HEK293 (cell line): ENCODE measurements at regions not wholly inside any gene's neighbourhood (a gene's known extent, or its start where the extent isn't known, plus 50 kb on each side); places are given as distances from the start of the nearest gene placed in this dataset.

Experiments
- CTCF ChIA-PET: fragments of 350-600 bp; formaldehyde crosslinking; extraction: SDS; loops from one replicate; lab custom pipeline; 2021; ENCODE audit warnings: antibody characterized with exemption; lab: Yijun Ruan, JAX
- POLR2A ChIA-PET: fragments of 300-600 bp; formaldehyde crosslinking; extraction: SDS; loops from one replicate; lab custom pipeline; 2020; ENCODE audit warnings: antibody characterized with exemption, inconsistent platforms; lab: Yijun Ruan, JAX
- H3K27ac ChIP-seq: fragments of 200-500 bp; sonication (Bioruptor generic); 2 replicates; pipeline ENCODE4 v1.5.1; 2014; ENCODE audit warnings: low read depth, low read length, control low read depth, inconsistent platforms; ENCODE audit errors: extremely low read depth
- H3K36me3 ChIP-seq, 2 experiments: fragments of 200-500 bp in 1 of 2; sonication (Bioruptor generic) in 1 of 2; 1 replicate in 1 of 2; 2 replicates in 1 of 2; pipeline ENCODE4 v1.5.1; 2014 to 2017; ENCODE audit warnings: inconsistent platforms in 2 of 2, low read length in 2 of 2; ENCODE audit not compliant: control insufficient read depth in 2 of 2, insufficient read depth in 1 of 2
- H3K4me1 ChIP-seq: fragments of 200-500 bp; sonication (Bioruptor generic); 2 replicates; pipeline ENCODE4 v1.5.1; 2014; ENCODE audit warnings: mild to moderate bottlenecking, low read length, inconsistent platforms; ENCODE audit not compliant: control insufficient read depth, insufficient read depth
- H3K4me3 ChIP-seq: 2 replicates; pipeline ENCODE4 v1.5.1; 2011; ENCODE audit warnings: low read depth, mild to moderate bottlenecking, control low read depth, low read length, moderate library complexity
- H3K9me3 ChIP-seq: fragments of 200-500 bp; sonication (Bioruptor generic); 2 replicates; pipeline ENCODE4 v1.5.1; 2014; ENCODE audit warnings: low read depth, low read length, inconsistent platforms; ENCODE audit not compliant: control insufficient read depth, insufficient read depth
- EGR2 ChIP-seq: fragments of 450-650 bp; formaldehyde crosslinking; IDR thresholded peaks from 2 replicates; pipeline ENCODE4 v1.5.1; 2016; ENCODE audit warnings: low read depth, missing biosample characterization, missing genetic modification characterization
- GFI1B ChIP-seq: fragments of 450-650 bp; formaldehyde crosslinking; IDR thresholded peaks from 2 replicates; pipeline ENCODE4 v1.5.1; 2016; ENCODE audit warnings: missing biosample characterization, missing genetic modification characterization
- GLIS1 ChIP-seq: fragments of 450-650 bp; formaldehyde crosslinking; IDR thresholded peaks from 2 replicates; pipeline ENCODE4 v1.5.1; 2016; ENCODE audit warnings: missing biosample characterization, missing genetic modification characterization
- HOXC10 ChIP-seq: sonication (generic); formaldehyde crosslinking; IDR thresholded peaks from 2 replicates; pipeline ENCODE4 v1.8.1; 2023; ENCODE audit warnings: mild to moderate bottlenecking, missing genetic modification reagents
- PRDM4 ChIP-seq: fragments of 450-650 bp; formaldehyde crosslinking; IDR thresholded peaks from 2 replicates; pipeline ENCODE4 v1.5.1; 2017; ENCODE audit warnings: missing biosample characterization, missing genetic modification characterization
- REPIN1 ChIP-seq: fragments of 450-650 bp; formaldehyde crosslinking; IDR thresholded peaks from 2 replicates; pipeline ENCODE4 v1.5.1; 2017; ENCODE audit warnings: missing biosample characterization, missing genetic modification characterization, low read depth
- WT1 ChIP-seq: fragments of 450-650 bp; formaldehyde crosslinking; IDR thresholded peaks from 2 replicates; pipeline ENCODE4 v1.5.1; 2016; ENCODE audit warnings: missing biosample characterization, missing genetic modification characterization
- ZIC2 ChIP-seq: fragments of 450-650 bp; formaldehyde crosslinking; IDR thresholded peaks from 2 replicates; pipeline ENCODE4 v1.5.1; 2016; ENCODE audit warnings: missing biosample characterization, missing genetic modification characterization
- ZNF121 ChIP-seq: fragments of 450-650 bp; formaldehyde crosslinking; IDR thresholded peaks from 2 replicates; pipeline ENCODE4 v1.5.1; 2016; ENCODE audit warnings: missing biosample characterization, missing genetic modification characterization
- ZNF133 ChIP-seq: fragments of 450-650 bp; formaldehyde crosslinking; IDR thresholded peaks from 2 replicates; pipeline ENCODE4 v1.5.1; 2016; ENCODE audit warnings: missing biosample characterization, missing genetic modification characterization
- ZNF169 ChIP-seq: fragments of 450-650 bp; formaldehyde crosslinking; IDR thresholded peaks from 2 replicates; pipeline ENCODE4 v1.5.1; 2016; ENCODE audit warnings: missing biosample characterization, missing genetic modification characterization
- ZNF350 ChIP-seq: fragments of 450-650 bp; formaldehyde crosslinking; IDR thresholded peaks from 2 replicates; pipeline ENCODE4 v1.5.0; 2017; ENCODE audit warnings: missing biosample characterization, mild to moderate bottlenecking, missing genetic modification characterization
- ZNF426 ChIP-seq: fragments of 450-650 bp; formaldehyde crosslinking; IDR thresholded peaks from 2 replicates; pipeline ENCODE4 v1.5.1; 2017; ENCODE audit warnings: missing biosample characterization, missing genetic modification characterization, mild to moderate bottlenecking, inconsistent platforms, moderate library complexity
- ZNF449 ChIP-seq: fragments of 450-650 bp; formaldehyde crosslinking; IDR thresholded peaks from 2 replicates; pipeline ENCODE4 v1.5.1; 2017; ENCODE audit warnings: missing biosample characterization, mild to moderate bottlenecking, missing genetic modification characterization, moderate library complexity
- ZNF514 ChIP-seq: fragments of 450-650 bp; formaldehyde crosslinking; IDR thresholded peaks from 2 replicates; pipeline ENCODE4 v1.5.1; 2016; ENCODE audit warnings: missing biosample characterization, missing genetic modification characterization
- ZNF518A ChIP-seq: fragments of 450-650 bp; formaldehyde crosslinking; conservative IDR thresholded peaks from 2 replicates; pipeline ENCODE4 v1.5.1; 2016; ENCODE audit warnings: low read depth, missing biosample characterization, missing genetic modification characterization
- ZNF529 ChIP-seq: fragments of 450-650 bp; formaldehyde crosslinking; IDR thresholded peaks from 2 replicates; pipeline ENCODE4 v1.5.1; 2017; ENCODE audit warnings: missing genetic modification characterization, missing biosample characterization; ENCODE audit not compliant: insufficient replicate concordance
- ZNF596 ChIP-seq: fragments of 450-650 bp; IDR thresholded peaks from 2 replicates; pipeline ENCODE4 v1.5.0; 2018; ENCODE audit warnings: missing biosample characterization, mild to moderate bottlenecking, missing genetic modification characterization, moderate library complexity
- ZNF677 ChIP-seq: fragments of 450-650 bp; IDR thresholded peaks from 2 replicates; pipeline ENCODE4 v1.5.0; 2018; ENCODE audit warnings: missing biosample characterization, mild to moderate bottlenecking, missing genetic modification characterization, moderate library complexity
- ZNF701 ChIP-seq: fragments of 450-650 bp; formaldehyde crosslinking; IDR thresholded peaks from 2 replicates; pipeline ENCODE4 v1.5.1; 2016; ENCODE audit warnings: missing biosample characterization, missing genetic modification characterization
- TF ChIP-seq, protein P1 (sequence below): fragments of 450-650 bp; IDR thresholded peaks from 2 replicates; pipeline ENCODE4 v1.5.1; 2018; ENCODE audit warnings: missing biosample characterization, mild to moderate bottlenecking, missing genetic modification characterization
- TF ChIP-seq, protein P2 (sequence below): sonication (generic); formaldehyde crosslinking; IDR thresholded peaks from 2 replicates; pipeline ENCODE4 v1.8.1; 2022; ENCODE audit warnings: mild to moderate bottlenecking, moderate library complexity, missing genetic modification reagents
- TF ChIP-seq, protein P3 (sequence below): fragments of 450-650 bp; formaldehyde crosslinking; IDR thresholded peaks from 2 replicates; pipeline ENCODE4 v1.5.1; 2016; ENCODE audit warnings: missing biosample characterization, missing genetic modification characterization

GRCh38 chr16:76875898-76876297 lies 315.1 kb upstream of the MON1B start:
- TF ChIP-seq ZNF596 (tag by site-specific recombination) (no peak), WT1 (tag by site-specific recombination) (no peak), ZNF169 (tag by site-specific recombination) (no peak), REPIN1 (tag by site-specific recombination) (no peak), ZNF449 (tag by site-specific recombination) (no peak), ZNF514 (tag by site-specific recombination) (no peak)
- TF ChIP-seq, all 188 proteins: peak for 0
- no peaks in the 10 kb centered on the region for H3K9me3 ChIP-seq
- H3K4me1 ChIP-seq = no peaks in the 10 kb centered on the region
- H3K27ac ChIP-seq = no peak overlapping the region
- ChIA-PET CTCF (no interaction called here), POLR2A (no interaction called here)
- H3K4me3 ChIP-seq = no peak overlapping the region
- H3K36me3 ChIP-seq = no peaks in the 10 kb centered on the region

DNA sequence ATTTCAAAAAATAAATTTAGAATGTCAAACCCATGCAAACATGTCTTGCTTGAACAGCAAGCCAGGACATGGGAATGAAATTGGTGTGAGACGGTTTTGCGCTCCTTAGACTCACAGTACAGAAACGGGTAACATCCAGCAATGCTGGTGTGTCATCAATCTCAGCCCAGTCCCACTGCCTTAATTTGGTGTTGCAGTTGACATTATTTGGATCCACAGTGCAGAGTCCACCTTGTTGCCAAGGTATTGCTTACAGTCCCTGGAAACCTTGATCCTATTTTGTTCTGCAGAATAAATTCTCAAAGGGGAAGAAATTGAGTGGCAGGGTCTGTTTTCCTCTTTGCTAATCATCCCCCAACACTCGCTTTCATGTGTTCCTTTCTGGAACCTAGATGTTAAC lies 311.6 kb upstream of the MON1B start:
- Histone ChIP-seq H3K4me3 (no peak overlapping the region), H3K36me3 (no peaks in the 10 kb centered on the region), H3K4me1 (no peaks in the 10 kb centered on the region), H3K9me3 (no peaks in the 10 kb centered on the region), H3K27ac (no peak overlapping the region)
- ChIA-PET CTCF (no interaction called here), POLR2A (no interaction called here)
- TF ChIP-seq ZNF677 (no peak), ZNF518A (tag by site-specific recombination) (no peak), PRDM4 (no peak), ZNF529 (tag by site-specific recombination) (no peak), HOXC10 (CRISPR knock-in tag) (no peak), ZNF701 (tag by site-specific recombination) (no peak), GFI1B (tag by site-specific recombination) (no peak), ZIC2 (tag by site-specific recombination) (no peak), ZNF426 (tag by site-specific recombination) (no peak), ZNF121 (no peak), GLIS1 (tag by site-specific recombination) (no peak), EGR2 (tag by site-specific recombination) (no peak), ZNF350 (no peak), ZNF133 (no peak)
- TF ChIP-seq, protein P1, sequence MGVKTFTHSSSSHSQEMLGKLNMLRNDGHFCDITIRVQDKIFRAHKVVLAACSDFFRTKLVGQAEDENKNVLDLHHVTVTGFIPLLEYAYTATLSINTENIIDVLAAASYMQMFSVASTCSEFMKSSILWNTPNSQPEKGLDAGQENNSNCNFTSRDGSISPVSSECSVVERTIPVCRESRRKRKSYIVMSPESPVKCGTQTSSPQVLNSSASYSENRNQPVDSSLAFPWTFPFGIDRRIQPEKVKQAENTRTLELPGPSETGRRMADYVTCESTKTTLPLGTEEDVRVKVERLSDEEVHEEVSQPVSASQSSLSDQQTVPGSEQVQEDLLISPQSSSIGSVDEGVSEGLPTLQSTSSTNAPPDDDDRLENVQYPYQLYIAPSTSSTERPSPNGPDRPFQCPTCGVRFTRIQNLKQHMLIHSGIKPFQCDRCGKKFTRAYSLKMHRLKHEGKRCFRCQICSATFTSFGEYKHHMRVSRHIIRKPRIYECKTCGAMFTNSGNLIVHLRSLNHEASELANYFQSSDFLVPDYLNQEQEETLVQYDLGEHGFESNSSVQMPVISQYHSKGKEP (tag by site-specific recombination) = no peak
- TF ChIP-seq, protein P2, sequence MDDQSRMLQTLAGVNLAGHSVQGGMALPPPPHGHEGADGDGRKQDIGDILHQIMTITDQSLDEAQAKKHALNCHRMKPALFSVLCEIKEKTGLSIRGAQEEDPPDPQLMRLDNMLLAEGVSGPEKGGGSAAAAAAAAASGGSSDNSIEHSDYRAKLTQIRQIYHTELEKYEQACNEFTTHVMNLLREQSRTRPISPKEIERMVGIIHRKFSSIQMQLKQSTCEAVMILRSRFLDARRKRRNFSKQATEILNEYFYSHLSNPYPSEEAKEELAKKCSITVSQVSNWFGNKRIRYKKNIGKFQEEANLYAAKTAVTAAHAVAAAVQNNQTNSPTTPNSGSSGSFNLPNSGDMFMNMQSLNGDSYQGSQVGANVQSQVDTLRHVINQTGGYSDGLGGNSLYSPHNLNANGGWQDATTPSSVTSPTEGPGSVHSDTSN = no peak
- TF ChIP-seq, protein P3, sequence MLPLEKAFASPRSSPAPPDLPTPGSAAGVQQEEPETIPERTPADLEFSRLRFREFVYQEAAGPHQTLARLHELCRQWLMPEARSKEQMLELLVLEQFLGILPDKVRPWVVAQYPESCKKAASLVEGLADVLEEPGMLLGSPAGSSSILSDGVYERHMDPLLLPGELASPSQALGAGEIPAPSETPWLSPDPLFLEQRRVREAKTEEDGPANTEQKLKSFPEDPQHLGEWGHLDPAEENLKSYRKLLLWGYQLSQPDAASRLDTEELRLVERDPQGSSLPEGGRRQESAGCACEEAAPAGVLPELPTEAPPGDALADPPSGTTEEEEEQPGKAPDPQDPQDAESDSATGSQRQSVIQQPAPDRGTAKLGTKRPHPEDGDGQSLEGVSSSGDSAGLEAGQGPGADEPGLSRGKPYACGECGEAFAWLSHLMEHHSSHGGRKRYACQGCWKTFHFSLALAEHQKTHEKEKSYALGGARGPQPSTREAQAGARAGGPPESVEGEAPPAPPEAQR = no peak
